ENCODE measurements at regions not wholly inside any gene's neighbourhood (a gene's known extent, or its start where the extent isn't known, plus 50 kb on each side); places are given as distances from the start of the nearest gene placed in this dataset.

DNA sequence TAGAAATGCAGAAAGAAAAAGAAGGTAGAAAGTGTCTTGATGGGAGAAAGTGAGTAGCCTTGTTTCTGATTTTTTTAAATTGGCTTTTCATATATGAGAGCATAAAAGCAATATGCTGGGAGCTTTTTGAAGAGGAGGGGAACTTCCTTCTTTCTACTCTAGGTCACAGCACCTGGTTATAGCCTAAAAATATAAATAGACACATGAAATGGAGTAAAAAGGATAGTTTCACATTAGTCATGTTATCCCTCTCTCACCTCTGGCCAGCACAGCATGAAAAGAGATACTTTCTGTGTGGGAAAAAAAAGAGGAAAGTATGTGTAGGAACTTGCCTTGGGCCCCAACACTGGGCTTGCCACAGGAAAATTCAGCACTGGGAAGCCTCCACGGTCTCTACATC lies 292.2 kb upstream of the ZWINT start:
- Histone ChIP-seq H3K36me3 (no peaks in the 10 kb centered on the region), H3K4me1 (no peaks in the 10 kb centered on the region), H3K27me3 (no peaks in the 10 kb centered on the region), H3K4me3 (no peak overlapping the region), H3K27ac (no peak overlapping the region), H3K9me3 (peaks cover 6 to 19% (median 7%) of the 10 kb centered on the region in 3 donors)
- TF ChIP-seq, protein P1, sequence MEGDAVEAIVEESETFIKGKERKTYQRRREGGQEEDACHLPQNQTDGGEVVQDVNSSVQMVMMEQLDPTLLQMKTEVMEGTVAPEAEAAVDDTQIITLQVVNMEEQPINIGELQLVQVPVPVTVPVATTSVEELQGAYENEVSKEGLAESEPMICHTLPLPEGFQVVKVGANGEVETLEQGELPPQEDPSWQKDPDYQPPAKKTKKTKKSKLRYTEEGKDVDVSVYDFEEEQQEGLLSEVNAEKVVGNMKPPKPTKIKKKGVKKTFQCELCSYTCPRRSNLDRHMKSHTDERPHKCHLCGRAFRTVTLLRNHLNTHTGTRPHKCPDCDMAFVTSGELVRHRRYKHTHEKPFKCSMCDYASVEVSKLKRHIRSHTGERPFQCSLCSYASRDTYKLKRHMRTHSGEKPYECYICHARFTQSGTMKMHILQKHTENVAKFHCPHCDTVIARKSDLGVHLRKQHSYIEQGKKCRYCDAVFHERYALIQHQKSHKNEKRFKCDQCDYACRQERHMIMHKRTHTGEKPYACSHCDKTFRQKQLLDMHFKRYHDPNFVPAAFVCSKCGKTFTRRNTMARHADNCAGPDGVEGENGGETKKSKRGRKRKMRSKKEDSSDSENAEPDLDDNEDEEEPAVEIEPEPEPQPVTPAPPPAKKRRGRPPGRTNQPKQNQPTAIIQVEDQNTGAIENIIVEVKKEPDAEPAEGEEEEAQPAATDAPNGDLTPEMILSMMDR (IDR thresholded peaks at IDR 0.05): no peak
- no peak for DNase-seq
- intact Hi-C loops (cut with DNase I; ENCODE audit: low total_unique reads): no loop called here

DNA sequence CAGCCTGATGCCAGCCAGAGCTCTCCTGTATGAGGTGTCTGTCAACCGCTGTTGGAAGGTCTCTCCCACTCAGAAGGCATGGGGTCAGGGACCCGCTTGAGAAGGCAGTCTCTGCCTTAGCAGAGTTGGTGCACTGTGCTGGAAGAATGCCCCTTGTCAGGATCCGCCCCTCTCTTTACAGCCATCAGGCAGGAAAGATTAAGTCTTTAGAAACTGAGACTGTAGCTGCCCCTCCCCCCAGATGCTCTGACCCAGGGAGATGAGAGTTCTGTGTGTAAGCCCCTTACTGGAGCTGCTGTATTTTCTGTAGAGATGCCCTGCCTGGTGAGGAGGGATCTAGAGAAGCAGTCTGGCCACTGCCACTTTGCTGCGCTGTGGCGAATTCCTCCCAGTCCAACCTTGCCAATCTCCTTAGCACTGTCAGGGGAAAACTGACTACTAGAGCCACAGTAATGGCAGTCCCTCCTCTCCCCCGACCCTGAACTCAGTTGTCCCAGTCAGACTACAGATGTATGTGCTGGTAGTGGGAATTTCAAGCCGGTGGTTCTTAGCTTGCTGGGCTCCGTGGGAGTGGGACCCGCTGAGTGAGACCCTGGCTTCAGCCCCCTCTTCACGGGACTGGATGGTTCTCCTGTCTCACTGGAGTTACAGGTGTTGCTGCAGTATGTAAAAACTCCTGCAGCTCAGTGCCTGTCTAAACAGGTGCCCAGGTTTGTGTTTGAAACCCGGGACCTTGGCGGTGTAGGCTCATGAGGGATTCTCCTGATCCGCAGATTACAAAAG lies 285.5 kb upstream of the ZWINT start:
- Histone ChIP-seq H3K27ac (no peak overlapping the region), H3K4me3 (no peak overlapping the region), H3K27me3 (no peaks in the 10 kb centered on the region), H3K36me3 (no peaks in the 10 kb centered on the region), H3K4me1 (no peaks in the 10 kb centered on the region), H3K9me3 (no peaks in the 10 kb centered on the region)
- no peak for DNase-seq
- intact Hi-C loops (cut with DNase I; ENCODE audit: low total_unique reads): no loop called here
- TF ChIP-seq, protein P1 (IDR thresholded peaks at IDR 0.05): no peak

- H3K36me3 ChIP-seq: no peaks in the 10 kb centered on the region
- DNase-seq: no peak
- no peaks in the 10 kb centered on the region for H3K27me3 ChIP-seq
- H3K9me3 ChIP-seq: no peaks in the 10 kb centered on the region
- intact Hi-C loops (cut with DNase I; ENCODE audit: low total_unique reads): no loop called here
- no peak overlapping the region for H3K4me3 ChIP-seq
- no peaks in the 10 kb centered on the region for H3K4me1 ChIP-seq
- TF ChIP-seq, protein P1 (IDR thresholded peaks at IDR 0.05): no peak
- no peak overlapping the region for H3K27ac ChIP-seq
Measured at GRCh38 chr10:56633876-56634452, 272.9 kb upstream of the ZWINT start.

DNA sequence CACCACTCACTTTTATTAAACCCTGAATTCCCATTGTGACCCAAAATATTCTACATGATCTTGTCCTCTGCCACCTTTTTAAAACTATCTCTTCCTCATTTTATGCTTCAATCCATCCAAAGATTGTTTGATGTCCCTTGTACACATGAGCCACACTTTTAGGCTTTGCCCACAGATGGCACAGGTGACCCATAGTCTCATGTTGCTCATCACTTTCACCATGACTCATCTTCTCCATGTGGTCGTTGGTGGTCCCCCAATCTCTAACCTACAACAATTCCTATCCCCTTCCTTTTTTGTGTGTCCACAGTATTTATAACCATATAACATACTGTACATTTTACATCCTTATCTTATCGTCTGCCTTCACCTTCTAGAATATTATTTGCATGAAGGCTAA lies 271.5 kb upstream of the ZWINT start:
- no peaks in the 10 kb centered on the region for H3K9me3 ChIP-seq
- TF ChIP-seq, protein P1 (IDR thresholded peaks at IDR 0.05): no peak
- H3K27ac ChIP-seq: no peak overlapping the region
- DNase-seq: no peak
- no peak overlapping the region for H3K4me3 ChIP-seq
- no peaks in the 10 kb centered on the region for H3K27me3 ChIP-seq
- no peaks in the 10 kb centered on the region for H3K36me3 ChIP-seq
- H3K4me1 ChIP-seq: no peaks in the 10 kb centered on the region
- intact Hi-C loops (cut with DNase I; ENCODE audit: low total_unique reads): no loop called here

DNA sequence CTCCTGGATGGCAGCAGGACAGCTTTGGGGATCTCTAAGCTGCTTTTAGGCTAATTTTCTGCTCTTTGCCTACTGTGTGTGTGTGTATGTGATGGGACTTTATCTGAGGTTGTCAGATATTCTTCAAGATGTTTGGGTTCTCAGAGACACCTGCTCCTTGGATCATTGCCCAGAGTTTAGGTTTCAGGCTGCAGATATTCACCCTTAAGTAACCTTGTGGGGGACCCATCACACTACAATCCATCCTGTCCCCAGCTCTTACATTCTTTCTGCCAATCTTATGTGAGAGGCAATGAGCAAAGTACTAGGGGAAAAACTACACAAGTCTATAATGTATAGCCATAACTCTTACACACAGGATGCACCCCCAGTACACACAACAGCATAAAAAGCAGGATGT lies 263.0 kb upstream of the ZWINT start:
- Histone ChIP-seq H3K4me3 (no peak overlapping the region), H3K4me1 (no peaks in the 10 kb centered on the region), H3K9me3 (no peaks in the 10 kb centered on the region), H3K36me3 (no peaks in the 10 kb centered on the region), H3K27ac (no peak overlapping the region), H3K27me3 (no peaks in the 10 kb centered on the region)
- TF ChIP-seq, protein P1 (IDR thresholded peaks at IDR 0.05): no peak
- DNase-seq: no peak
- intact Hi-C loops (cut with DNase I; ENCODE audit: low total_unique reads): no loop called here

Measured in tibial artery (tissue), 4 donors.